ENCODE measurements at regions not wholly inside any gene's neighbourhood (a gene's known extent, or its start where the extent isn't known, plus 50 kb on each side); places are given as distances from the start of the nearest gene placed in this dataset.

DNA sequence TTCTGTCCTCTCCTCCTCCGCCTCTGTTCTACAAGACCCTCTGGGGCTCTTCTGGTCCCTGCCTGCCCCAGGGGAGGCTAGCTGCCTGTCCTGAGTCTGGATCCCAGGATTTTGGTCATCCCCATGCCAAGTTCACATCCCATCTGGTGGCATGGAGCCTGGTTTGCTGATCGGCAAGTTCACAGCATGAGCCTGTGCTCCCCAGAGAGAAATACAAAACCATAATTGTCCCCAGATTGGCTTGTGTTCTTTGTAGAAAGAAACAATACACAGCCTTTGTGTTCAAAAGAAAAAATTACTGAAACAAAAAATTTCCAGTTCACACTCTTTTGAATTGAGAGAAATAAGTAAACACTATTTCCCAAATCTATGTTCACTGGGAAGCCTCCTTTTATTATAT, 149.4 kb upstream of the ZC3H12A start:
- TF ChIP-seq ZNF274 (IDR thresholded peaks at IDR 0.05; ENCODE audit: low read depth, low read length) (no peak), YY1 (IDR thresholded peaks at IDR 0.05; ENCODE audit: insufficient read depth, insufficient read length) (no peak)
